ENCODE measurements at regions not wholly inside any gene's neighbourhood (a gene's known extent, or its start where the extent isn't known, plus 50 kb on each side); places are given as distances from the start of the nearest gene placed in this dataset.

- H3K4me1 ChIP-seq (ENCODE audit: control insufficient read depth in 2 of 2, insufficient read depth in 2 of 2, low read length in 2 of 2): no peaks in the 10 kb centered on the region
- POLR2A ChIA-PET: no interaction called here
- H3K4me3 ChIP-seq (ENCODE audit: control extremely low read depth in 1 of 5, extremely low read depth in 1 of 5, insufficient read depth in 1 of 5, low read depth in 2 of 5, low read length in 4 of 5): no peak overlapping the region
- DNase-seq: no peak
- ATAC-seq (ENCODE audit: low read depth): no peak
- H3K36me3 ChIP-seq (replicated peaks in 1 of 2; ENCODE audit: control extremely low read depth in 1 of 2, control insufficient read depth in 1 of 2, extremely low read depth in 1 of 2, insufficient read depth in 2 of 2, low read length in 1 of 2): no peaks in the 10 kb centered on the region
- H4K20me1 ChIP-seq (ENCODE audit: control insufficient read depth, insufficient read depth, low read length, poor library complexity, severe bottlenecking): no peaks in the 10 kb centered on the region
- no peak overlapping the region for H3K9ac ChIP-seq (ENCODE audit: low read length)
- TF ChIP-seq CTCF (IDR thresholded peaks at IDR 0.05): no peak
- no peak for TF ChIP-seq EZH2 (IDR thresholded peaks at IDR 0.05; ENCODE audit: borderline replicate concordance, insufficient read depth, low read depth, low read length, poor library complexity, severe bottlenecking)
- no peak overlapping the region for H3K4me2 ChIP-seq (replicated peaks; ENCODE audit: low read depth, low read length, poor library complexity, severe bottlenecking)
- Mint-ChIP-seq H3K4me1 (no peaks in the 10 kb centered on the region), H3K4me3 (no peak overlapping the region), H3K9me3 (ENCODE audit: insufficient read depth) (no peaks in the 10 kb centered on the region), H3K27me3 (no peaks in the 10 kb centered on the region), H3K27ac (no peak overlapping the region)
- CTCF ChIA-PET: no interaction called here
- 58% methylated on average over 2 of the region's 3 CpGs for WGBS (ENCODE audit: insufficient coverage)
- H3K79me2 ChIP-seq (ENCODE audit: control insufficient read depth, insufficient read depth, low read length): no peaks in the 10 kb centered on the region
- H3K27me3 ChIP-seq (replicated peaks in 1 of 4; ENCODE audit: control extremely low read depth in 1 of 4, control insufficient read depth in 3 of 4, insufficient read depth in 4 of 4, low read length in 3 of 4): no peaks in the 10 kb centered on the region
- peaks cover 0 to 23% (median 0%) of the 10 kb centered on the region in 3 donors for H3K9me3 ChIP-seq (ENCODE audit: control extremely low read depth in 1 of 3, control insufficient read depth in 2 of 3, insufficient read depth in 1 of 3, low read length in 2 of 3)
- no peak overlapping the region for H3K27ac ChIP-seq (ENCODE audit: low read length in 2 of 2)
- H2AFZ ChIP-seq (ENCODE audit: insufficient read depth, low read depth, low read length, poor library complexity, severe bottlenecking): no peak overlapping the region
- intact Hi-C loops (cut with micrococcal nuclease): no loop called here
Measured at GRCh38 chrX:55813150-55813549, 95.6 kb downstream of the RRAGB start.

- H3K79me2 ChIP-seq (ENCODE audit: control insufficient read depth, insufficient read depth, low read length): no peaks in the 10 kb centered on the region
- no peaks in the 10 kb centered on the region for H4K20me1 ChIP-seq (ENCODE audit: control insufficient read depth, insufficient read depth, low read length, poor library complexity, severe bottlenecking)
- H3K27ac ChIP-seq (ENCODE audit: low read length in 2 of 2): no peak overlapping the region
- H3K9me3 ChIP-seq (ENCODE audit: control extremely low read depth in 1 of 3, control insufficient read depth in 2 of 3, insufficient read depth in 1 of 3, low read length in 2 of 3): peaks cover 0 to 23% (median 0%) of the 10 kb centered on the region in 3 donors
- no peak overlapping the region for H3K9ac ChIP-seq (ENCODE audit: low read length)
- no peak overlapping the region for H3K4me3 ChIP-seq (ENCODE audit: control extremely low read depth in 1 of 5, extremely low read depth in 1 of 5, insufficient read depth in 1 of 5, low read depth in 2 of 5, low read length in 4 of 5)
- ATAC-seq (ENCODE audit: low read depth) (no peak), DNase-seq (no peak)
- H3K4me2 ChIP-seq (replicated peaks; ENCODE audit: low read depth, low read length, poor library complexity, severe bottlenecking): no peak overlapping the region
- no peaks in the 10 kb centered on the region for H3K4me1 ChIP-seq (ENCODE audit: control insufficient read depth in 2 of 2, insufficient read depth in 2 of 2, low read length in 2 of 2)
- intact Hi-C loops (cut with micrococcal nuclease): no loop called here
- no peaks in the 10 kb centered on the region for H3K27me3 Mint-ChIP-seq
- TF ChIP-seq CTCF (IDR thresholded peaks at IDR 0.05): no peak
- TF ChIP-seq EZH2 (IDR thresholded peaks at IDR 0.05; ENCODE audit: borderline replicate concordance, insufficient read depth, low read depth, low read length, poor library complexity, severe bottlenecking): no peak
- H3K9me3 Mint-ChIP-seq (ENCODE audit: insufficient read depth): no peaks in the 10 kb centered on the region
- no peak overlapping the region for H3K4me3 Mint-ChIP-seq
- ChIA-PET CTCF (no interaction called here), POLR2A (no interaction called here)
- no peak overlapping the region for H2AFZ ChIP-seq (ENCODE audit: insufficient read depth, low read depth, low read length, poor library complexity, severe bottlenecking)
- H3K27me3 ChIP-seq (replicated peaks in 1 of 4; ENCODE audit: control extremely low read depth in 1 of 4, control insufficient read depth in 3 of 4, insufficient read depth in 4 of 4, low read length in 3 of 4): no peaks in the 10 kb centered on the region
- peaks cover 4% of the 10 kb centered on the region for H3K4me1 Mint-ChIP-seq
- no peaks in the 10 kb centered on the region for H3K36me3 ChIP-seq (replicated peaks in 1 of 2; ENCODE audit: control extremely low read depth in 1 of 2, control insufficient read depth in 1 of 2, extremely low read depth in 1 of 2, insufficient read depth in 2 of 2, low read length in 1 of 2)
- H3K27ac Mint-ChIP-seq: no peak overlapping the region
Measured at GRCh38 chrX:55815546-55815945, 98.0 kb downstream of the RRAGB start.

All from B cell (primary cell).